ENCODE measurements at regions not wholly inside any gene's neighbourhood (a gene's known extent, or its start where the extent isn't known, plus 50 kb on each side); places are given as distances from the start of the nearest gene placed in this dataset.

- Histone ChIP-seq H3K36me3 (replicated peaks) (no peaks in the 10 kb centered on the region), H3K4me3 (ENCODE audit: low read depth, low read length) (no peak overlapping the region), H3K27ac (no peak overlapping the region), H3K27me3 (replicated peaks) (no peaks in the 10 kb centered on the region)
- in situ Hi-C loops (cut with HindIII; ENCODE audit: low pct_ligation_motif_present, low sequenced_read_pairs), result no loop called here
- DNase-seq, result no peak
- TF ChIP-seq CTCF (IDR thresholded peaks at IDR 0.05; ENCODE audit: low read depth, low read length, missing control alignments), result no peak
Measured at GRCh38 chr2:128550389-128550788, 231.7 kb upstream of the HS6ST1 start.

- no peak for TF ChIP-seq CTCF (IDR thresholded peaks at IDR 0.05; ENCODE audit: low read depth, low read length, missing control alignments)
- H3K36me3 ChIP-seq (replicated peaks), result no peaks in the 10 kb centered on the region
- H3K4me3 ChIP-seq (ENCODE audit: low read depth, low read length), result no peak overlapping the region
- in situ Hi-C loops (cut with HindIII; ENCODE audit: low pct_ligation_motif_present, low sequenced_read_pairs), result no loop called here
- no peaks in the 10 kb centered on the region for H3K27me3 ChIP-seq (replicated peaks)
- no peak overlapping the region for H3K27ac ChIP-seq
- no peak for DNase-seq
Measured at GRCh38 chr2:128550801-128551416, 232.2 kb upstream of the HS6ST1 start.

GRCh38 chr2:128551435-128551834, 232.8 kb upstream of the HS6ST1 start:
- H3K36me3 ChIP-seq (replicated peaks), result no peaks in the 10 kb centered on the region
- no peak for DNase-seq
- H3K27ac ChIP-seq, result no peak overlapping the region
- TF ChIP-seq CTCF (IDR thresholded peaks at IDR 0.05; ENCODE audit: low read depth, low read length, missing control alignments), result no peak
- no peaks in the 10 kb centered on the region for H3K27me3 ChIP-seq (replicated peaks)
- in situ Hi-C loops (cut with HindIII; ENCODE audit: low pct_ligation_motif_present, low sequenced_read_pairs), result no loop called here
- no peak overlapping the region for H3K4me3 ChIP-seq (ENCODE audit: low read depth, low read length)

GRCh38 chr2:128552141-128552805, 233.6 kb upstream of the HS6ST1 start:
- Histone ChIP-seq H3K27me3 (replicated peaks) (no peaks in the 10 kb centered on the region), H3K4me3 (ENCODE audit: low read depth, low read length) (no peak overlapping the region), H3K36me3 (replicated peaks) (no peaks in the 10 kb centered on the region), H3K27ac (no peak overlapping the region)
- in situ Hi-C loops (cut with HindIII; ENCODE audit: low pct_ligation_motif_present, low sequenced_read_pairs), result no loop called here
- TF ChIP-seq CTCF (IDR thresholded peaks at IDR 0.05; ENCODE audit: low read depth, low read length, missing control alignments), result no peak
- no peak for DNase-seq

GRCh38 chr2:128552806-128553551, 234.3 kb upstream of the HS6ST1 start:
- no peak for DNase-seq

More at GRCh38 chr2:128552806-128553551, 234.3 kb upstream of the HS6ST1 start:
- H3K27ac ChIP-seq, result no peak overlapping the region
- no peaks in the 10 kb centered on the region for H3K27me3 ChIP-seq (replicated peaks)
- in situ Hi-C loops (cut with HindIII; ENCODE audit: low pct_ligation_motif_present, low sequenced_read_pairs), result no loop called here
- H3K4me3 ChIP-seq (ENCODE audit: low read depth, low read length), result no peak overlapping the region
- H3K36me3 ChIP-seq (replicated peaks), result no peaks in the 10 kb centered on the region
- TF ChIP-seq CTCF (IDR thresholded peaks at IDR 0.05; ENCODE audit: low read depth, low read length, missing control alignments), result no peak

Data from brain microvascular endothelial cell (primary cell).